ENCODE measurements at regions not wholly inside any gene's neighbourhood (a gene's known extent, or its start where the extent isn't known, plus 50 kb on each side); places are given as distances from the start of the nearest gene placed in this dataset.

DNA sequence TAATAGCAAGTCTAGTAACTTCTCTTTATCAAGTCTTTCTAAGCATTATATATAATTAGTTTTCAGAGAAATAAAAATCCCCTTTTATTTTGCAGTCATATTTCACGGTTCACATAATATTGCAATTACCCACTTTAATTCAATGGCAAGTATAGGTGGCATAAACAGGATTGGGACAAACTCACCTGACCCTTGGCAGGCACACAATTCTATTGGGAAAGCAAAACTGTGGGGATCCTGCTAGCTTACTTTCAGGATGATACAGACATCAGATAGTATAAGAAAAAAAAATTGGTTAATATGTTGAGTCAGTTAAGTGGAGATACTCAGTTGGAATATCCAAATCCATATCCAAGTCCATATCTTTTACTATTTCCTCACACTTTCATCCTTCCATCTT, 294.8 kb downstream of the SNX13 start (continued):
- TF ChIP-seq, protein P1, sequence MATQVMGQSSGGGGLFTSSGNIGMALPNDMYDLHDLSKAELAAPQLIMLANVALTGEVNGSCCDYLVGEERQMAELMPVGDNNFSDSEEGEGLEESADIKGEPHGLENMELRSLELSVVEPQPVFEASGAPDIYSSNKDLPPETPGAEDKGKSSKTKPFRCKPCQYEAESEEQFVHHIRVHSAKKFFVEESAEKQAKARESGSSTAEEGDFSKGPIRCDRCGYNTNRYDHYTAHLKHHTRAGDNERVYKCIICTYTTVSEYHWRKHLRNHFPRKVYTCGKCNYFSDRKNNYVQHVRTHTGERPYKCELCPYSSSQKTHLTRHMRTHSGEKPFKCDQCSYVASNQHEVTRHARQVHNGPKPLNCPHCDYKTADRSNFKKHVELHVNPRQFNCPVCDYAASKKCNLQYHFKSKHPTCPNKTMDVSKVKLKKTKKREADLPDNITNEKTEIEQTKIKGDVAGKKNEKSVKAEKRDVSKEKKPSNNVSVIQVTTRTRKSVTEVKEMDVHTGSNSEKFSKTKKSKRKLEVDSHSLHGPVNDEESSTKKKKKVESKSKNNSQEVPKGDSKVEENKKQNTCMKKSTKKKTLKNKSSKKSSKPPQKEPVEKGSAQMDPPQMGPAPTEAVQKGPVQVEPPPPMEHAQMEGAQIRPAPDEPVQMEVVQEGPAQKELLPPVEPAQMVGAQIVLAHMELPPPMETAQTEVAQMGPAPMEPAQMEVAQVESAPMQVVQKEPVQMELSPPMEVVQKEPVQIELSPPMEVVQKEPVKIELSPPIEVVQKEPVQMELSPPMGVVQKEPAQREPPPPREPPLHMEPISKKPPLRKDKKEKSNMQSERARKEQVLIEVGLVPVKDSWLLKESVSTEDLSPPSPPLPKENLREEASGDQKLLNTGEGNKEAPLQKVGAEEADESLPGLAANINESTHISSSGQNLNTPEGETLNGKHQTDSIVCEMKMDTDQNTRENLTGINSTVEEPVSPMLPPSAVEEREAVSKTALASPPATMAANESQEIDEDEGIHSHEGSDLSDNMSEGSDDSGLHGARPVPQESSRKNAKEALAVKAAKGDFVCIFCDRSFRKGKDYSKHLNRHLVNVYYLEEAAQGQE (IDR thresholded peaks at IDR 0.05; ENCODE audit: low read depth), result no peak
- TF ChIP-seq SP1 (IDR thresholded peaks at IDR 0.05; ENCODE audit: low read depth), result no peak
- TF ChIP-seq, protein P2, sequence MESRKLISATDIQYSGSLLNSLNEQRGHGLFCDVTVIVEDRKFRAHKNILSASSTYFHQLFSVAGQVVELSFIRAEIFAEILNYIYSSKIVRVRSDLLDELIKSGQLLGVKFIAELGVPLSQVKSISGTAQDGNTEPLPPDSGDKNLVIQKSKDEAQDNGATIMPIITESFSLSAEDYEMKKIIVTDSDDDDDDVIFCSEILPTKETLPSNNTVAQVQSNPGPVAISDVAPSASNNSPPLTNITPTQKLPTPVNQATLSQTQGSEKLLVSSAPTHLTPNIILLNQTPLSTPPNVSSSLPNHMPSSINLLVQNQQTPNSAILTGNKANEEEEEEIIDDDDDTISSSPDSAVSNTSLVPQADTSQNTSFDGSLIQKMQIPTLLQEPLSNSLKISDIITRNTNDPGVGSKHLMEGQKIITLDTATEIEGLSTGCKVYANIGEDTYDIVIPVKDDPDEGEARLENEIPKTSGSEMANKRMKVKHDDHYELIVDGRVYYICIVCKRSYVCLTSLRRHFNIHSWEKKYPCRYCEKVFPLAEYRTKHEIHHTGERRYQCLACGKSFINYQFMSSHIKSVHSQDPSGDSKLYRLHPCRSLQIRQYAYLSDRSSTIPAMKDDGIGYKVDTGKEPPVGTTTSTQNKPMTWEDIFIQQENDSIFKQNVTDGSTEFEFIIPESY (IDR thresholded peaks at IDR 0.05; ENCODE audit: extremely low read depth, insufficient replicate concordance, low read length), result no peak
- TF ChIP-seq ELF1 (IDR thresholded peaks at IDR 0.05; ENCODE audit: borderline replicate concordance, low read depth), result no peak

DNA sequence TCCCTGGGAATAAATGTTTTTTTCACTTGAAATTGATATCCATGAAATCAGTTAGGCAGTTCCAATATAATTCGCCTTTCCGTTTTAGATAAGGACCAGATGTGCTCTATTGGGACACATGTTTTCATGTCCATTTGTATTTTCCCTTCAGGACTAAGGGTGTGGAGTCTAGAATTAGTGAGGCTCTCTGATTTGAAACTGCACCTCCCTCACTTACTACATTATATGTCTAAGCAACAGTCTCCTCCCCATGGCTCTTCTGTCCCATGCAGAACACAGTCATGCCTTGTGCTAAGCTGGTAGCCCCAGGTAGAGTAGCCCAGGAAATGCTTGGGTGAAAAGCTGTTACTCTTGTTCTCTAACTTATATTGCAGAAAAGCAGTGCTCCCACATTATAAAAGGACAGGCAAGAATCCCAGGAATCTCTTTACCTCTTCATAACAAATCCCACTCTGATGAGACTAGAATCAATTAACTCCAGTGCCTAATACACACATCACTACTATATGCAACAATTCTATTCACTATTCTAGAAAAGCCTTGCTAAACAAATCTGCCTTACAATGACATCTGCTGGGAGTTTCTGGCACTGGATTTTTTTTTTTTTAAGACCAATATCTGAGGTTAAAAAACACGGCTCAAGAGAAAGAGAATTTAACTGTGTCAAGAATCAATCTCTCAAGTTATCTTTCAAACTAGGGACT, 293.9 kb downstream of the SNX13 start:
- no peak overlapping the region for H3K4me3 ChIP-seq (replicated peaks in 1 of 2; ENCODE audit: low read depth in 1 of 2, low read length in 2 of 2)
- no peaks in the 10 kb centered on the region for H3K27me3 ChIP-seq (ENCODE audit: insufficient read depth, low read length)
- H3K9me2 ChIP-seq (ENCODE audit: insufficient read depth), result no peaks in the 10 kb centered on the region
- H3K4me2 ChIP-seq (ENCODE audit: low read length), result no peak overlapping the region
- ATAC-seq (peak; percentile 47; the same call in 1 of the 2 replicates), DNase-seq (ENCODE audit: low read depth, low spot score) (no peak)
- peak; percentile 67 for TF ChIP-seq RAD21 (IDR thresholded peaks at IDR 0.05; ENCODE audit: low read depth)
- TF ChIP-seq, protein P3, sequence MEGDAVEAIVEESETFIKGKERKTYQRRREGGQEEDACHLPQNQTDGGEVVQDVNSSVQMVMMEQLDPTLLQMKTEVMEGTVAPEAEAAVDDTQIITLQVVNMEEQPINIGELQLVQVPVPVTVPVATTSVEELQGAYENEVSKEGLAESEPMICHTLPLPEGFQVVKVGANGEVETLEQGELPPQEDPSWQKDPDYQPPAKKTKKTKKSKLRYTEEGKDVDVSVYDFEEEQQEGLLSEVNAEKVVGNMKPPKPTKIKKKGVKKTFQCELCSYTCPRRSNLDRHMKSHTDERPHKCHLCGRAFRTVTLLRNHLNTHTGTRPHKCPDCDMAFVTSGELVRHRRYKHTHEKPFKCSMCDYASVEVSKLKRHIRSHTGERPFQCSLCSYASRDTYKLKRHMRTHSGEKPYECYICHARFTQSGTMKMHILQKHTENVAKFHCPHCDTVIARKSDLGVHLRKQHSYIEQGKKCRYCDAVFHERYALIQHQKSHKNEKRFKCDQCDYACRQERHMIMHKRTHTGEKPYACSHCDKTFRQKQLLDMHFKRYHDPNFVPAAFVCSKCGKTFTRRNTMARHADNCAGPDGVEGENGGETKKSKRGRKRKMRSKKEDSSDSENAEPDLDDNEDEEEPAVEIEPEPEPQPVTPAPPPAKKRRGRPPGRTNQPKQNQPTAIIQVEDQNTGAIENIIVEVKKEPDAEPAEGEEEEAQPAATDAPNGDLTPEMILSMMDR (IDR thresholded peaks at IDR 0.05 in 2 of 3, conservative IDR thresholded peaks at IDR 0.05 in 1 of 3; ENCODE audit: borderline replicate concordance in 1 of 3, insufficient read depth in 1 of 3, low read depth in 2 of 3, low read length in 2 of 3), result peak in 2 of 3 experiments; percentile 33 to 44; a peak in 2 of 6 replicates
- no peak for TF ChIP-seq EZH2 (IDR thresholded peaks at IDR 0.05)
- no peak overlapping the region for H3K27ac ChIP-seq (ENCODE audit: low read depth, low read length)
- no peak overlapping the region for H2AFZ ChIP-seq (ENCODE audit: low read depth, low read length, poor library complexity, severe bottlenecking)
- no peaks in the 10 kb centered on the region for H3K36me3 ChIP-seq (ENCODE audit: control insufficient read depth in 1 of 2, insufficient read depth in 2 of 2, low read length in 2 of 2)
- POLR2A ChIA-PET, result no interaction called here
- H3K79me2 ChIP-seq (ENCODE audit: insufficient read depth, low read length), result no peaks in the 10 kb centered on the region
- H3K9ac ChIP-seq (ENCODE audit: low read length), result no peak overlapping the region
- no TSS peak for BruUV-seq (replicated peaks)
- intact Hi-C loops (cut with micrococcal nuclease), result loop anchor here (1.0 to 5.0 kb wide), 3 partner anchors 344 to 720 kb away; no protein-coding TSS in a partner anchor
- H3K4me1 ChIP-seq (ENCODE audit: control insufficient read depth in 1 of 2, insufficient read depth in 2 of 2, low read length in 2 of 2), result no peaks in the 10 kb centered on the region
- CTCF ChIA-PET, result interaction anchor here (0.7 to 3.1 kb wide), 4 partner anchors 637 to 755 kb away, joined by 3 to 9 read pairs (median 3); no protein-coding TSS in a partner anchor
- no peaks in the 10 kb centered on the region for H3K9me3 ChIP-seq (ENCODE audit: control insufficient read depth in 1 of 2, insufficient read depth in 1 of 2, low read depth in 1 of 2, low read length in 2 of 2)
- no peaks in the 10 kb centered on the region for H4K20me1 ChIP-seq (ENCODE audit: insufficient read depth)
- RAD21 ChIA-PET (ENCODE audit: low non-redundant PET in 1 of 2, low total read pairs in 2 of 2, uncharacterized antibody in 2 of 2, unreplicated experiment in 2 of 2), result interaction anchor here (0.9 to 1.7 kb wide), 2 partner anchors 663 to 664 kb away, joined by 3 to 6 read pairs; no protein-coding TSS in a partner anchor
